ENCODE measurements at regions not wholly inside any gene's neighbourhood (a gene's known extent, or its start where the extent isn't known, plus 50 kb on each side); places are given as distances from the start of the nearest gene placed in this dataset.

DNA sequence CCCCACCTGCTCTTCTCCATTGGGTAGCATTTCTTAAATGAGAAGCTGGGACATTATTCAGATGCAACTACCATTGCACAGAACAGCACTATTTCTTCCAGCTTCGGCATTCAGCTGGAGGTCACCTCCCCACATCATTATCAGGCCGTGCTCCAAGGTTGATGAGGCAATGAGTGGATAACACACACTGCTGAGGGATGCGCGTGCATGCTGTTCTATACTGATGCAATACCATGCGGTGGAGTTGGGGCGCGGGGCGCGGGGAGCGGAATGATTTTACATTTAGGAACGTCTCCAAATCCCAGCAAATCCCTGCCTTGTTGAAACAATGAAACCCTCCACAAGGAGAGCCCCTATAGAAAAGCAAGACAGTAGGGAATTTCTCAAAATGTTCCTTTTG is 283.4 kb downstream of the GRIN2B start:
- no peaks in the 10 kb centered on the region for H3K9me3 ChIP-seq
- H3K4me1 ChIP-seq = no peaks in the 10 kb centered on the region
- TF ChIP-seq POLR2A (IDR thresholded peaks at IDR 0.05) = no peak
- TF ChIP-seq, protein P1, sequence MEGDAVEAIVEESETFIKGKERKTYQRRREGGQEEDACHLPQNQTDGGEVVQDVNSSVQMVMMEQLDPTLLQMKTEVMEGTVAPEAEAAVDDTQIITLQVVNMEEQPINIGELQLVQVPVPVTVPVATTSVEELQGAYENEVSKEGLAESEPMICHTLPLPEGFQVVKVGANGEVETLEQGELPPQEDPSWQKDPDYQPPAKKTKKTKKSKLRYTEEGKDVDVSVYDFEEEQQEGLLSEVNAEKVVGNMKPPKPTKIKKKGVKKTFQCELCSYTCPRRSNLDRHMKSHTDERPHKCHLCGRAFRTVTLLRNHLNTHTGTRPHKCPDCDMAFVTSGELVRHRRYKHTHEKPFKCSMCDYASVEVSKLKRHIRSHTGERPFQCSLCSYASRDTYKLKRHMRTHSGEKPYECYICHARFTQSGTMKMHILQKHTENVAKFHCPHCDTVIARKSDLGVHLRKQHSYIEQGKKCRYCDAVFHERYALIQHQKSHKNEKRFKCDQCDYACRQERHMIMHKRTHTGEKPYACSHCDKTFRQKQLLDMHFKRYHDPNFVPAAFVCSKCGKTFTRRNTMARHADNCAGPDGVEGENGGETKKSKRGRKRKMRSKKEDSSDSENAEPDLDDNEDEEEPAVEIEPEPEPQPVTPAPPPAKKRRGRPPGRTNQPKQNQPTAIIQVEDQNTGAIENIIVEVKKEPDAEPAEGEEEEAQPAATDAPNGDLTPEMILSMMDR (IDR thresholded peaks at IDR 0.05) = no peak
- TF ChIP-seq POLR2AphosphoS5 (IDR thresholded peaks at IDR 0.05) = no peak
- no peak for ATAC-seq
- 80 to 89% methylated on average over 9 to 10 of the region's 11 CpGs for WGBS, 2 donors (ENCODE audit: low coverage in 1 of 2)
- H3K36me3 ChIP-seq = no peaks in the 10 kb centered on the region
- H3K4me3 ChIP-seq = no peak overlapping the region
- no peaks in the 10 kb centered on the region for H3K27me3 ChIP-seq
- H3K27ac ChIP-seq = no peak overlapping the region

DNA sequence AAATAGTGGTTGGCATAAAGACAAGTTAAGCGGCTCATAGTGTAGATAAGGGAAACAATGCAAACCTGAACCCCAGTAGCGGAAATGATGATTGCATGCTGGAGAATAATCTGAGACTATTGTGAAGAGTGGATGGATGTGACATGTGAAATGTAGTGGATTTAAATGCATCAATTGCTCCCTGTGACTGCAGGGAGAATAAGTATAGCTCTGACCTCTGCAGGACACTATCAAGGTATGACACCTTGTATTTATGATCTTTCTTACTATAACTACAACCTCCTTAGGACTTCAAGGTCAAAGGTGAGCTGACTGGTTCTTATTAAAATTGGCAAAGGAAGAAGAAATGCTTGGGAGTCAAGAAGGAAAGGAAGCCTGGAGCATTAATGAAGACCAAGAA is 285.6 kb downstream of the GRIN2B start:
- Histone ChIP-seq H3K27ac (no peak overlapping the region), H3K4me3 (no peak overlapping the region), H3K36me3 (no peaks in the 10 kb centered on the region), H3K27me3 (no peaks in the 10 kb centered on the region), H3K9me3 (no peaks in the 10 kb centered on the region), H3K4me1 (no peaks in the 10 kb centered on the region)
- 65 to 88% methylated on average over 2 of the region's 2 CpGs for WGBS, 2 donors (ENCODE audit: low coverage in 1 of 2)
- ATAC-seq = no peak
- TF ChIP-seq POLR2A (IDR thresholded peaks at IDR 0.05) = no peak

- H3K27me3 ChIP-seq = no peaks in the 10 kb centered on the region
- WGBS, 2 donors (ENCODE audit: low coverage in 1 of 2) = 77 to 93% methylated on average over 2 to 4 of the region's 4 CpGs
- H3K9me3 ChIP-seq = no peaks in the 10 kb centered on the region
- H3K4me1 ChIP-seq = no peaks in the 10 kb centered on the region
- H3K27ac ChIP-seq = no peak overlapping the region
- no peak for TF ChIP-seq POLR2A (IDR thresholded peaks at IDR 0.05)
- H3K36me3 ChIP-seq = no peaks in the 10 kb centered on the region
- ATAC-seq = no peak
- no peak overlapping the region for H3K4me3 ChIP-seq
These were observed 289.1 kb downstream of the GRIN2B start for GRCh38 chr12:13692332-13692731.

DNA sequence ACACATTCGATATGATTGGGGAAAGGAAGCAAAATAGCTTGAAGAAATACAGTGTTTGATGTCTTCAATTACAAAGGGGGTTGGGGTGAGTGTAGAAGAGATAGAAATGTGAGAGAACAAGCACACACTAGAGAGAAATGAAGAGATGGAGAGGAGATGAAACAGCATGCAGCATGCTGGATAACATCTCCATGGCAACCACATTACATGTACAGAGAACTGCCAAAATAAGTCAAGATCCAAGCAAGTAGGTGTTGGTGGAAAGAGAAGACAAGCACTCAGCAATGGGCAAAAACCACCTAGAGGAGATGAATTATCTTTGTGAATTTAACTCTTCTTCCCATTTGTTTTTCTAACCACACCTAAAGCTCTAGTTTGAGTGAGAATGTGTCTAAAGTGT is 289.8 kb downstream of the GRIN2B start:
- WGBS, 2 donors (ENCODE audit: low coverage in 1 of 2) = 63 to 83% methylated on average over 1 of the region's 1 CpG
- Histone ChIP-seq H3K27ac (no peak overlapping the region), H3K4me3 (no peak overlapping the region), H3K36me3 (no peaks in the 10 kb centered on the region), H3K9me3 (no peaks in the 10 kb centered on the region), H3K27me3 (no peaks in the 10 kb centered on the region), H3K4me1 (no peaks in the 10 kb centered on the region)
- no peak for ATAC-seq
- no peak for TF ChIP-seq POLR2AphosphoS5 (IDR thresholded peaks at IDR 0.05)
- TF ChIP-seq EP300 (IDR thresholded peaks at IDR 0.05) = no peak
- TF ChIP-seq POLR2A (IDR thresholded peaks at IDR 0.05) = no peak
- TF ChIP-seq, protein P1 (IDR thresholded peaks at IDR 0.05) = no peak

DNA sequence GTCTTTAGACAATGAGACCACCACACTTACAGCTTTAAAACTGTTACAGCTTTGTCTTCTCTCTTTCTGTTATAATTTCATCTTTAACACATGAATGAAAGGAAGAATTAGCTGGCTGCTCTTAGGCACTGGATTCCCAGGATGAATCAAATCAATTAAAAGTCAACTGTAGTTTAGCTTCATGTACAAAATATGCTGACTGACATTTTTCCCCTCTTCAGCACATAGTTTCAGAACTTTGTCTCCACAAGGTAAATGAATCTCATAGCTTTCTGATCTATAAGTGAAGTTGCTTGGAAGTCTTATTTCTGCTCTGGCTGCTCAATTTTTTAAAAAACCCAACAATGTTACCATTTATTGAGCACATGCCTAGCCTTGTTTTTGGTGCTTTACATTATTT is 293.8 kb downstream of the GRIN2B start:
- Histone ChIP-seq H3K4me3 (no peak overlapping the region), H3K9me3 (no peaks in the 10 kb centered on the region), H3K36me3 (no peaks in the 10 kb centered on the region), H3K27ac (no peak overlapping the region), H3K27me3 (no peaks in the 10 kb centered on the region), H3K4me1 (no peaks in the 10 kb centered on the region)
- no peak for ATAC-seq
- TF ChIP-seq POLR2AphosphoS5 (IDR thresholded peaks at IDR 0.05) = no peak
- TF ChIP-seq POLR2A (IDR thresholded peaks at IDR 0.05) = no peak
- TF ChIP-seq, protein P1 (IDR thresholded peaks at IDR 0.05) = no peak
- TF ChIP-seq EP300 (IDR thresholded peaks at IDR 0.05) = no peak

DNA sequence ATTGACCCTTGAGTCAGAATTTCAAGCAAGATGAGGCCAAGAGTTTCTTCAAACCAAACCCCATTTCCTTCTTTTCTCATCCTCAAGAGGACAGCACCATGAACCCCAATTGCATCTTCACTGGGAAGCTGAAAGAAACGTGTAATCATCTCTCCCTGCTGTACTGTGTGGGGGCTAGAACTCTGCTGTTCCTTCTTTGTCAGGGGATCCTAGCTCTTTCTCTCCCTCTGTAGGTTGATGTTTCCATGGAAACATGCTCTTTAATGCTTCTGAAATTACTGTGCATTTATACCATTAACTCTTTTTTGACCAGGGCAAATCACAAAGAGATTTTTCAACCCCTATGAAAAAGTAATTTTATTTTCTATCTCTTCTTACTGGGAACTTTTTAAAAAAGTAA is 295.1 kb downstream of the GRIN2B start:
- Histone ChIP-seq H3K4me3 (no peak overlapping the region), H3K27ac (no peak overlapping the region), H3K36me3 (no peaks in the 10 kb centered on the region), H3K4me1 (no peaks in the 10 kb centered on the region), H3K9me3 (no peaks in the 10 kb centered on the region), H3K27me3 (no peaks in the 10 kb centered on the region)
- no peak for ATAC-seq
- TF ChIP-seq, protein P1 (IDR thresholded peaks at IDR 0.05) = no peak
- TF ChIP-seq POLR2A (IDR thresholded peaks at IDR 0.05) (no peak), EP300 (IDR thresholded peaks at IDR 0.05) (no peak), POLR2AphosphoS5 (IDR thresholded peaks at IDR 0.05) (no peak)
- whole genome bisulfite sequencing, 2 donors (ENCODE audit: low coverage in 1 of 2) = 50 to 86% methylated on average over 1 of the region's 1 CpG
